ENCODE measurements at regions not wholly inside any gene's neighbourhood (a gene's known extent, or its start where the extent isn't known, plus 50 kb on each side); places are given as distances from the start of the nearest gene placed in this dataset.

- TF ChIP-seq BHLHE40 (IDR thresholded peaks at IDR 0.05; ENCODE audit: borderline replicate concordance) (no peak), FOXM1 (IDR thresholded peaks at IDR 0.05; ENCODE audit: borderline replicate concordance) (no peak), SUZ12 (IDR thresholded peaks at IDR 0.05) (no peak), ZNF384 (IDR thresholded peaks at IDR 0.05) (no peak), SP1 (IDR thresholded peaks at IDR 0.05) (no peak)
Measured at GRCh38 chr10:60629332-60629731, 148.9 kb upstream of the CDK1 start.

Data from HEK293T (cell line).